ENCODE measurements at regions not wholly inside any gene's neighbourhood (a gene's known extent, or its start where the extent isn't known, plus 50 kb on each side); places are given as distances from the start of the nearest gene placed in this dataset.

DNA sequence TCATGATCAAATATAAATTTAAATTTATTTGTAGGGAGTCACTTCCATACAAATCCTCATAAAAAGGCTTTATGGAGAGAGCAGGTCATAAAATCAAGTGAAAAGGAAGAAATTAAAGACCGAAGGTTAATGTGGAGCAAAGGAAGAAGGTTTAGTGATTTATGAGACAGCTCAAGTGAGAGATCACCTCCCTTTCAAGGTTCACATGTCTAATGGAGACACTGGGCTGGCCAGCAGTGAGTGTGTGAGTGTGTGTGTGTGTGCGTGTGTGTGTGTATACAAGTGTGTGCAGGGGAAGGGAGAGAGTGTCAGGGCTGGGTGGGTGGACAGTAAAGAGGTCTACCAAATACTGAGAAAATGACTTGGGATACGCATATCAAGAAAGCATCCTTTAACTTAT, 251.2 kb downstream of the FAT3 start (continued):
- no peak for TF ChIP-seq ZNF407 (IDR thresholded peaks at IDR 0.05; ENCODE audit: low read depth)
- TF ChIP-seq GABPB2 (CRISPR knock-in tag; conservative IDR thresholded peaks at IDR 0.05), result no peak
- TF ChIP-seq NRF1 (conservative IDR thresholded peaks at IDR 0.05 in 1 of 2, IDR thresholded peaks at IDR 0.05 in 1 of 2), result no peak
- no peak for TF ChIP-seq NR4A1 (CRISPR knock-in tag; IDR thresholded peaks at IDR 0.05)
- TF ChIP-seq NR4A1 (tag; IDR thresholded peaks at IDR 0.05), result no peak
- TF ChIP-seq L3MBTL2 (IDR thresholded peaks at IDR 0.05), result no peak
- no peak for TF ChIP-seq CREM (IDR thresholded peaks at IDR 0.05; ENCODE audit: low read depth)
- TF ChIP-seq, protein P1, sequence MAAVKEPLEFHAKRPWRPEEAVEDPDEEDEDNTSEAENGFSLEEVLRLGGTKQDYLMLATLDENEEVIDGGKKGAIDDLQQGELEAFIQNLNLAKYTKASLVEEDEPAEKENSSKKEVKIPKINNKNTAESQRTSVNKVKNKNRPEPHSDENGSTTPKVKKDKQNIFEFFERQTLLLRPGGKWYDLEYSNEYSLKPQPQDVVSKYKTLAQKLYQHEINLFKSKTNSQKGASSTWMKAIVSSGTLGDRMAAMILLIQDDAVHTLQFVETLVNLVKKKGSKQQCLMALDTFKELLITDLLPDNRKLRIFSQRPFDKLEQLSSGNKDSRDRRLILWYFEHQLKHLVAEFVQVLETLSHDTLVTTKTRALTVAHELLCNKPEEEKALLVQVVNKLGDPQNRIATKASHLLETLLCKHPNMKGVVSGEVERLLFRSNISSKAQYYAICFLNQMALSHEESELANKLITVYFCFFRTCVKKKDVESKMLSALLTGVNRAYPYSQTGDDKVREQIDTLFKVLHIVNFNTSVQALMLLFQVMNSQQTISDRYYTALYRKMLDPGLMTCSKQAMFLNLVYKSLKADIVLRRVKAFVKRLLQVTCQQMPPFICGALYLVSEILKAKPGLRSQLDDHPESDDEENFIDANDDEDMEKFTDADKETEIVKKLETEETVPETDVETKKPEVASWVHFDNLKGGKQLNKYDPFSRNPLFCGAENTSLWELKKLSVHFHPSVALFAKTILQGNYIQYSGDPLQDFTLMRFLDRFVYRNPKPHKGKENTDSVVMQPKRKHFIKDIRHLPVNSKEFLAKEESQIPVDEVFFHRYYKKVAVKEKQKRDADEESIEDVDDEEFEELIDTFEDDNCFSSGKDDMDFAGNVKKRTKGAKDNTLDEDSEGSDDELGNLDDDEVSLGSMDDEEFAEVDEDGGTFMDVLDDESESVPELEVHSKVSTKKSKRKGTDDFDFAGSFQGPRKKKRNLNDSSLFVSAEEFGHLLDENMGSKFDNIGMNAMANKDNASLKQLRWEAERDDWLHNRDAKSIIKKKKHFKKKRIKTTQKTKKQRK (IDR thresholded peaks at IDR 0.05; ENCODE audit: borderline replicate concordance, low read depth, low read length), result no peak

Measured in K562 (cell line).